Thyroid gland (tissue), 4 donors: ENCODE measurements at regions not wholly inside any gene's neighbourhood (a gene's known extent, or its start where the extent isn't known, plus 50 kb on each side); places are given as distances from the start of the nearest gene placed in this dataset.

Source experiments
- CTCF ChIP-seq, 6 experiments: fragments of 200-600 bp in 3 of 6; fragments of 450-650 bp in 3 of 6; sonication (generic) in 3 of 6; IDR thresholded peaks; one replicate each; pipeline ENCODE4 v1.5.1; 2016 to 2019; ENCODE audit warnings: antibody characterized with exemption in 6 of 6, mild to moderate bottlenecking in 2 of 6, inconsistent platforms in 1 of 6, moderate library complexity in 1 of 6
- POLR2A ChIP-seq, 2 donors: fragments of 450-650 bp; IDR thresholded peaks; one replicate each; pipeline ENCODE4 v1.6.1; 2017; ENCODE audit warnings: antibody characterized with exemption in 2 of 2, mild to moderate bottlenecking in 2 of 2, moderate library complexity in 1 of 2

- TF ChIP-seq CTCF (IDR thresholded peaks at IDR 0.05) (no peak), POLR2A (IDR thresholded peaks at IDR 0.05) (no peak)
Observed at GRCh38 chr17:13403982-13404946, 197.5 kb downstream of the HS3ST3A1 start.
